ENCODE measurements at regions not wholly inside any gene's neighbourhood (a gene's known extent, or its start where the extent isn't known, plus 50 kb on each side); places are given as distances from the start of the nearest gene placed in this dataset.

GRCh38 chr5:4226565-4226964 lies 630.9 kb downstream of the IRX1 start:
- no peak overlapping the region for H3K4me3 ChIP-seq (ENCODE audit: control insufficient read depth, low read depth, low read length)
- no peak for TF ChIP-seq CTCF (IDR thresholded peaks at IDR 0.05; ENCODE audit: control insufficient read depth, insufficient read depth, low read depth, low read length, missing control alignments)
- no peak for DNase-seq (ENCODE audit: low read depth)

- TF ChIP-seq CTCF (IDR thresholded peaks at IDR 0.05; ENCODE audit: control insufficient read depth, insufficient read depth, low read depth, low read length, missing control alignments) = no peak
- no peak for DNase-seq (ENCODE audit: low read depth)
- H3K4me3 ChIP-seq (ENCODE audit: control insufficient read depth, low read depth, low read length) = no peak overlapping the region
Measured at GRCh38 chr5:4228708-4229107, 633.1 kb downstream of the IRX1 start.

- TF ChIP-seq CTCF (IDR thresholded peaks at IDR 0.05; ENCODE audit: control insufficient read depth, insufficient read depth, low read depth, low read length, missing control alignments) = no peak
- no peak for DNase-seq (ENCODE audit: low read depth)
- no peak overlapping the region for H3K4me3 ChIP-seq (ENCODE audit: control insufficient read depth, low read depth, low read length)
Measured at GRCh38 chr5:4229414-4230292, 634.0 kb downstream of the IRX1 start.

GRCh38 chr5:4230471-4230785 lies 634.8 kb downstream of the IRX1 start:
- DNase-seq (ENCODE audit: low read depth) = no peak
- no peak for TF ChIP-seq CTCF (IDR thresholded peaks at IDR 0.05; ENCODE audit: control insufficient read depth, insufficient read depth, low read depth, low read length, missing control alignments)
- no peak overlapping the region for H3K4me3 ChIP-seq (ENCODE audit: control insufficient read depth, low read depth, low read length)

- H3K4me3 ChIP-seq (ENCODE audit: control insufficient read depth, low read depth, low read length) = no peak overlapping the region
- no peak for DNase-seq (ENCODE audit: low read depth)
- no peak for TF ChIP-seq CTCF (IDR thresholded peaks at IDR 0.05; ENCODE audit: control insufficient read depth, insufficient read depth, low read depth, low read length, missing control alignments)
Measured at GRCh38 chr5:4230786-4231641, 635.4 kb downstream of the IRX1 start.

- DNase-seq (ENCODE audit: low read depth) = no peak
- no peak for TF ChIP-seq CTCF (IDR thresholded peaks at IDR 0.05; ENCODE audit: control insufficient read depth, insufficient read depth, low read depth, low read length, missing control alignments)
- H3K4me3 ChIP-seq (ENCODE audit: control insufficient read depth, low read depth, low read length) = no peak overlapping the region
Measured at GRCh38 chr5:4232084-4232483, 636.5 kb downstream of the IRX1 start.

Data from AG09309 (cell line).